HL-60 (cell line): ENCODE measurements at regions not wholly inside any gene's neighbourhood (a gene's known extent, or its start where the extent isn't known, plus 50 kb on each side); places are given as distances from the start of the nearest gene placed in this dataset.

Source experiments
- CTCF ChIP-seq: IDR thresholded peaks from one replicate; pipeline ENCODE4 v1.5.1; 2011; ENCODE audit warnings: low read length, control low read depth, inconsistent platforms; ENCODE audit not compliant: insufficient read depth
- GABPA ChIP-seq: IDR thresholded peaks from 2 replicates; pipeline ENCODE4 v1.6.1; 2012; ENCODE audit warnings: low read depth
- REST ChIP-seq: IDR thresholded peaks from 2 replicates; pipeline ENCODE4 v1.6.1; 2012; ENCODE audit warnings: low read depth; ENCODE audit not compliant: insufficient replicate concordance

GRCh38 chr4:25590171-25590570, 65.5 kb upstream of the SLC34A2 start:
- TF ChIP-seq CTCF (no peak), REST (no peak), GABPA (no peak)
